ENCODE measurements at regions not wholly inside any gene's neighbourhood (a gene's known extent, or its start where the extent isn't known, plus 50 kb on each side); places are given as distances from the start of the nearest gene placed in this dataset.

- DNase-seq (ENCODE audit: low spot score): no peak
Observed at GRCh38 chr18:11320986-11321385, 171.6 kb upstream of the PIEZO2 start.

DNA sequence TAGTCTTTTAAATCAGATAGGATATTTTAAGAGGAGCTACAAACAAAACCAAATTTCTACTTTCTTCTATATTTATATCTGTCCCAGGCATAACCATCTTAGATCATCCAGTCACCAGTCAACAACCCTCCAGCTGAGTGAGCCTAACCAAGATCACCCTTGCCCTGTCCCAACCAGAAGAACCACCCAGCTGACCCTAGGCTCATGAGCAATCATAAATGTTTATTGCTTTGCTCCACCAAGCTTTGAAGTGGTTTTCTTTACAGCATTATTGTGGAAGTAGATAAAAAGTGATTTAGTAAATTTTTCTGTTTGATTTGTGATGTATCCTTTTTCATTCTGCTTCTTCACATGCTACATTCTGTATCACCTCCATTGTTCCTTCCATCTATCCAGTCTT lies 167.2 kb upstream of the PIEZO2 start:
- DNase-seq (ENCODE audit: low spot score): no peak

GRCh38 chr18:11310476-11311086 lies 161.2 kb upstream of the PIEZO2 start:
- peak; percentile 20 for DNase-seq (ENCODE audit: low spot score)

- no peak for DNase-seq (ENCODE audit: low spot score)
Observed at GRCh38 chr18:11309172-11309571, 159.8 kb upstream of the PIEZO2 start.

DNA sequence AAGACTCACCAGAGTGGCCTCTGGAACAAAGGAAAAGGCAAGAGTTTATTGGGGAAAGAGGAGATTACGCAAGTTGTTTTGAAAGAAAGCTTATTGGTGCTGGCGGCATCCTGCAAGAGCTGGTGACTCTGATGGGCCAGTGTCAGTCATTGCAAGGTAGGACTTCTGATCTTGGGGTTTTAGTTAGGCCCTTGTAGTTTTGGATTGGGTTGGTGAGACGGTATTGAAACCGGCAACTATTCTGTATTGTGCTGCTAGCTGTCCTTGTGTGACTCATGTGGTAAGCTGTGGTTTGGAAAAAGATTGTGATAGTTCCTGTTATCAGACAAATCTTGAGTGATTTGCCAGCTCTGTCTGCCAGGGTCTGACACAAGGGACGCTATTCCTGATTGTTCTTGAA lies 159.1 kb upstream of the PIEZO2 start:
- no peak for DNase-seq (ENCODE audit: low spot score)

DNA sequence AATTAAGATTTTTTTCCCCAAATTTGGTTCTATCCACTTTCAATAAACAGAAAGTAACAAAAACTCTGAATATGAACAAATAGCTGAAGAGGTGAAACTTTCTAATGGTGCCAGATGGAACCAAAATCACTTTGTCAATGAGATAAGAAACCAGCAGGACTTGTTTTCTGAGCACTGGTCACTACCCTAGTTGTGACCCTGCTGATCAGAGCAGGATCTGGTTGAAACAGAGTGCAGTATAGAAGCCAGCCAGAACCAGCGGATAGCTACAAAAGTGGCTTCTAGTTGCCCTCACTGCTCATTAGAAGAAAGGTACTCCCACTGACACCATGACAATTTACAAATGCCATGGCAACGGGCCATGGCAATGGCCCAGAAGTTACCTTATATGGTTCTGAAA lies 158.3 kb upstream of the PIEZO2 start:
- DNase-seq (ENCODE audit: low spot score): no peak

GRCh38 chr18:11305507-11305906 lies 156.1 kb upstream of the PIEZO2 start:
- DNase-seq (ENCODE audit: low spot score): no peak

- no peak for DNase-seq (ENCODE audit: low spot score)
Observed at GRCh38 chr18:11304928-11305327, 155.6 kb upstream of the PIEZO2 start.

GRCh38 chr18:11296946-11297345 lies 147.6 kb upstream of the PIEZO2 start:
- no peak for DNase-seq (ENCODE audit: low spot score)

- DNase-seq (ENCODE audit: low spot score): no peak
Observed at GRCh38 chr18:11293794-11294193, 144.4 kb upstream of the PIEZO2 start.

DNA sequence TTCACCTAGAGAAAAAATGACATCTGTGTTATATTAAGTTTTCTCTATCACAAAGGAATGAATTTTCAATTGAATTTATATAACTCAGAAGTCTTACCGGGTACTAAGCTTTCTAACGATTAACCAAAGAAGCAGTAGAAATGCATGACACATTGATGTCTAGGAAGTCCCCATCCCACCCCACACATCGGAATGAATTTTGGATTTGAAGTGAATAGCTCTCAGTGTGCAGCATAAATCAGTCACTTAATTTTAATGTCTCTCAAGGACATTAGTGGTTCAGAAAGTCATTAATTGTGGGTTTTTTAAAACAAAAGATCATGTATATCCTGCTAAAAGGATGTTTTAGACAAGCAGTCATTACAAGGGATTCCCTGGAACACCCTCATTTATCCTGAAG lies 141.4 kb upstream of the PIEZO2 start:
- DNase-seq (ENCODE audit: low spot score): no peak

DNA sequence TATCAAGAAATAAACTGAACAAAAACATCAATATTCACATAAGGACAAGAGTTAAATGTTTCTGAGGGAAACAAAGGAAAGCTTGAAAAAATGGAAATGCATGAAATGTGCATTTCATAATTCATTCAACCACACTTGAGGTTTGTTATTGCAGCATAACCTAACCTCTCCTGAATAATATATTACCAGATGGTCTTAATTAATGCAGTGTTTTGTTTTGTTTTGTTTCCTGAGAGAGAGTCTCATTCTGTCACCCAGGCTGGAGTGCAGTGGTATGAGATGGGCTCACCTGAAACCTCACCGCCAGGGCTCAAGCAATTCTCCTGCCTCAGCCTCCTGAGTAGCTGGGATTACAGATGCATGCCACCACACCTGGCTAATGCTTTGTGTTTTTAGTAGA lies 139.9 kb upstream of the PIEZO2 start:
- DNase-seq (ENCODE audit: low spot score): no peak

DNA sequence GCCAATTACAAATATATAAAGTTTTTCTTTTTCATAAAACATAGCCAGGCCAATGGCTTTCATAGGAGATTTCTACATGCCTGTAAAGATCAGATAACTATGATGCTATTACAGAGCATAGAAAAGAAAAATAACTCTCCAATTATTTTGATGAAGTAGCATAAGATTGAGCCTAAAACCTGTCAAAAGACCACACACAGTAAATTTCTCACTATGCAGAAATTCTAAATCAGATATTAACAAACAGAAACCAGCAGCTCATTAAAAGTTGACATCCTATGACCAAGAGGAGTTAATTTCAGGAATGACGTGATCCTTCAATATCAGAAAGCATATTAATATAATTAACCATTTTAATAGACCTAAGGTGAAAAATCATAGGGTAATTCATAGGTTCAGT lies 139.0 kb upstream of the PIEZO2 start:
- no peak for DNase-seq (ENCODE audit: low spot score)

DNA sequence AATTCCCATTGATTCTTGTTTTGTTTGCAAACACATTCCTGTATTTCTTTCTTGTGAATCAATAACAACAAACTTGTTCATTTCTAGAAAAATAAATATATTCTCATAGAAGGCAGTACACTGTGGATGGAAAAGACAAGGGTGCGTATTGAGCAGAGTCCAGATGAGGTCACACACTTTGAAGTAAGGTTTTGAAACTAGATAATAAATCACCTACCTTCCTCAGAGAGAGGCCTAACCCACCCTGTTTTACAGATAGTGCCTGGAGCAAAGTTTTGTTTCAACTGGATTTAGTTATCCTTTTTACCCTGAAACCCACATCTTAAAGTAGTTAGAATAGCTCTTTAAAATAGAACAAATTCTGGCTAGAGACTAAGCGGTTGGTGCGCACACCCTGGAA lies 137.1 kb upstream of the PIEZO2 start:
- no peak for DNase-seq (ENCODE audit: low spot score)

- DNase-seq (ENCODE audit: low spot score): no peak
Observed at GRCh38 chr18:11284811-11285210, 135.4 kb upstream of the PIEZO2 start.

GRCh38 chr18:11284349-11284748 lies 135.0 kb upstream of the PIEZO2 start:
- DNase-seq (ENCODE audit: low spot score): no peak

DNA sequence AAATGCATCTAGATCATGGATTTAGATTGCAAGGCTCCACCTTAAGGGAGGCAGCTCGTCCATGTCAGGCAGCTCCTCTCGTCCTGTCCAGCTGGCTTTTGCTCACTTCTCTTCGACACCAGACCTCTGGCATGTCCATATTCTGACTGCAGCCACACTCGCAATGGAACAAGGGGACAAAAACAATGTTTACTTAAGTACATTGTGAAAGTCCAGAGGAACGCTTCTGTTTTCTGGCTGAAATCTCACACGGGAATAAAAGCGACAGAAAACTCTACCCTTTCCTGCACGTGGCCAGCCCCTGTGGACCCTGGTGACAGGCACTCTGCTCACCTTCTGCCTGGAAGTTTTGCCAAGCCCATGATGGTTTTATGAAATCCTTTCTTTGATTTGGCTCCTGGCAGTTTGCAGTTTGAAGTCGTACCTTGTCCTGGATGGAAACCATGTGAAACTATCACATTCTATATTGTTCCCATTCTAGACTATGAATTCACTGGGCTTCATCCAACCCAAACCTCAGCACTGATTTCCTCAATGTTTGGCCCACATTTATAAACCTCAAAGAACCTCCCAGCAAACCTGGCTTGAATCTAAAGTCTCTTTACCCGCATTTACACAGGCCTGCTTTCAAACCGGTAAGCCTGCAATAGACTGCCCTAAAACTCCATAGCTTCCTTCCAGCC lies 134.3 kb upstream of the PIEZO2 start:
- DNase-seq (ENCODE audit: low spot score): no peak

- no peak for DNase-seq (ENCODE audit: low spot score)
Observed at GRCh38 chr18:11279461-11279860, 130.1 kb upstream of the PIEZO2 start.

- no peak for DNase-seq (ENCODE audit: low spot score)
Observed at GRCh38 chr18:11276678-11277077, 127.3 kb upstream of the PIEZO2 start.

GRCh38 chr18:11274144-11274794 lies 124.9 kb upstream of the PIEZO2 start:
- DNase-seq (ENCODE audit: low spot score): no peak

DNA sequence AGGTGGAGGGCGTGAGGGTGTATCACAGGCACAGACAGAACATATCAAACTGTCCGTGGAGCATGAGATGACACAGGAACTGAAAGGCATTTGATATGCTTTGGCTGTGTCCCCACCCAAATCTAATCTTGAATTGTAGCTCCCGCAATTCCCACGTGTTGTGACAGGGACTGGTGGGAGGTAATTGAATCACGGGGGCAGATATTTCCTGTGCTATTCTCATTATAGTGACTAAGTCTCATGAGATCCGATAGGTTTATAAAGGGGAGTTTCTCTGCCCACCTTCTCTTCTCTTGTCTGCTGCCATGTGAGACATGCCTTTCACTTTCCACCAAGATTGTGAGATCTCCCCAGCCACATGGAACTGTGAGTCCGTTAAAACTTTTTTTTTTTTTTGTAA lies 123.1 kb upstream of the PIEZO2 start:
- no peak for DNase-seq (ENCODE audit: low spot score)

- no peak for DNase-seq (ENCODE audit: low spot score)
Observed at GRCh38 chr18:11271954-11272353, 122.6 kb upstream of the PIEZO2 start.

DNA sequence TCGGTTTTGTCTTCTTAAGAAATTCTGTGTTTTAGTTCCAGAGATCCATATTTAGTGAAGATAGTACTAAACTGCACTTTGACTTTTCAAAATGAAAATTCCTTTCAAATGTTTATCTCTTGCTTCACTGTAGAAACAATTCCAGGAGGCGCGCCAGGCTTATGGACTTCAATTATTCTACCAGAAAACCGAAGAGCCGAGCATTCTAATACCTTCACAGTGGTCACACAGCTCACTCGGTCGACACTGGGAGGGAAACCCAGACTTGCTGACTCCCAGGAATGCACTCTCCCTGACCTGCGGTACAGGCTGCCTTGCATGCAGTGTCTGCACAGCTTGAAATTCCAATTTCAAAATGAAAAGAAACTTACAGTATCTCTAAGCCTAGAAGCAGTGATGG lies 119.9 kb upstream of the PIEZO2 start:
- no peak for DNase-seq (ENCODE audit: low spot score)

- DNase-seq (ENCODE audit: low spot score): no peak
Observed at GRCh38 chr18:11268741-11269233, 119.4 kb upstream of the PIEZO2 start.

Measured in hematopoietic multipotent progenitor cell treated with erythropoietin and hydrocortisone succinate and interleukin-3 and kit ligand, for 15 days (in vitro differentiated cells).